ENCODE measurements at regions not wholly inside any gene's neighbourhood (a gene's known extent, or its start where the extent isn't known, plus 50 kb on each side); places are given as distances from the start of the nearest gene placed in this dataset.
A peak's percentile ranks its signal among the peaks of the same experiment; 100 is the strongest.

GRCh38 chr2:137838255-137839092 is 125.8 kb upstream of the HNMT start:
- DNase-seq = no peak
- Histone ChIP-seq H3K9me3 (no peaks in the 10 kb centered on the region), H3K4me1 (ENCODE audit: insufficient read depth) (no peaks in the 10 kb centered on the region), H3K4me3 (no peak overlapping the region), H3K36me3 (no peaks in the 10 kb centered on the region), H3K27ac (no peak overlapping the region), H3K27me3 (no peaks in the 10 kb centered on the region)
- 35 to 41% (median 35%) methylated on average over 8 of the region's 8 CpGs for WGBS, 3 donors
- intact Hi-C loops (cut with DNase I) = no loop called here
- TF ChIP-seq POLR2A (IDR thresholded peaks at IDR 0.05) (no peak), CTCF (IDR thresholded peaks at IDR 0.05) (peak; percentile 15 to 26 (median 18))

GRCh38 chr2:137842430-137842829 is 121.8 kb upstream of the HNMT start:
- Histone ChIP-seq H3K27me3 (no peaks in the 10 kb centered on the region), H3K9me3 (no peaks in the 10 kb centered on the region), H3K36me3 (no peaks in the 10 kb centered on the region), H3K27ac (no peak overlapping the region), H3K4me3 (no peak overlapping the region), H3K4me1 (ENCODE audit: insufficient read depth) (no peaks in the 10 kb centered on the region)
- TF ChIP-seq CTCF (IDR thresholded peaks at IDR 0.05) (no peak), POLR2A (IDR thresholded peaks at IDR 0.05) (no peak), EP300 (IDR thresholded peaks at IDR 0.05) (no peak)
- intact Hi-C loops (cut with DNase I) = no loop called here
- DNase-seq = no peak

GRCh38 chr2:137842952-137843351 is 121.3 kb upstream of the HNMT start:
- Histone ChIP-seq H3K27ac (no peak overlapping the region), H3K36me3 (no peaks in the 10 kb centered on the region), H3K27me3 (no peaks in the 10 kb centered on the region), H3K9me3 (no peaks in the 10 kb centered on the region), H3K4me1 (ENCODE audit: insufficient read depth) (no peaks in the 10 kb centered on the region), H3K4me3 (no peak overlapping the region)
- intact Hi-C loops (cut with DNase I) = no loop called here
- DNase-seq = no peak
- 68 to 79% (median 76%) methylated on average over 3 of the region's 3 CpGs for WGBS, 3 donors
- TF ChIP-seq POLR2A (IDR thresholded peaks at IDR 0.05) (no peak), CTCF (IDR thresholded peaks at IDR 0.05) (no peak), EP300 (IDR thresholded peaks at IDR 0.05) (no peak)

- Histone ChIP-seq H3K27ac (no peak overlapping the region), H3K36me3 (no peaks in the 10 kb centered on the region), H3K4me3 (no peak overlapping the region), H3K9me3 (no peaks in the 10 kb centered on the region), H3K4me1 (ENCODE audit: insufficient read depth) (no peaks in the 10 kb centered on the region), H3K27me3 (no peaks in the 10 kb centered on the region)
- TF ChIP-seq POLR2A (IDR thresholded peaks at IDR 0.05) (no peak), EP300 (IDR thresholded peaks at IDR 0.05) (no peak), CTCF (IDR thresholded peaks at IDR 0.05) (no peak)
- no peak for DNase-seq
- intact Hi-C loops (cut with DNase I) = no loop called here
These were observed 118.9 kb upstream of the HNMT start for GRCh38 chr2:137845422-137845821.

Measured in ovary (tissue), 7 donors.